Memory B cell (primary cell): ENCODE measurements at regions not wholly inside any gene's neighbourhood (a gene's known extent, or its start where the extent isn't known, plus 50 kb on each side); places are given as distances from the start of the nearest gene placed in this dataset.
A peak's percentile ranks its signal among the peaks of the same experiment; 100 is the strongest.

Experiments used
- ATAC-seq: fragments of 150-1000 bp; cut with Tn5 transposase; 2 replicates; pipeline ENCODE4 v1.10.0; 2021; ENCODE audit warnings: low read depth, mild to moderate bottlenecking, moderate library complexity
- DNase-seq, 2 donors: peaks; one replicate each; pipeline ENCODE4 v3.0.0; 2022; ENCODE audit warnings: low spot score in 2 of 2
- H3K27ac Mint-ChIP-seq: one replicate; pipeline ENCODE4 v1.8.0; 2022; ENCODE audit warnings: mild to moderate bottlenecking, moderate library complexity, mixed read lengths
- H3K27me3 Mint-ChIP-seq: one replicate; pipeline ENCODE4 v1.8.0; 2022; ENCODE audit warnings: mixed read lengths
- H3K36me3 Mint-ChIP-seq: one replicate; pipeline ENCODE4 v1.8.0; 2022; ENCODE audit warnings: mild to moderate bottlenecking, mixed read lengths
- H3K4me1 Mint-ChIP-seq: one replicate; pipeline ENCODE4 v1.8.0; 2022; ENCODE audit warnings: mixed read lengths
- H3K4me3 Mint-ChIP-seq: one replicate; pipeline ENCODE4 v1.8.0; 2022; ENCODE audit warnings: mild to moderate bottlenecking, moderate library complexity, mixed read lengths
- H3K9me3 Mint-ChIP-seq: one replicate; pipeline ENCODE4 v1.8.0; 2022; ENCODE audit warnings: mixed read lengths

DNA sequence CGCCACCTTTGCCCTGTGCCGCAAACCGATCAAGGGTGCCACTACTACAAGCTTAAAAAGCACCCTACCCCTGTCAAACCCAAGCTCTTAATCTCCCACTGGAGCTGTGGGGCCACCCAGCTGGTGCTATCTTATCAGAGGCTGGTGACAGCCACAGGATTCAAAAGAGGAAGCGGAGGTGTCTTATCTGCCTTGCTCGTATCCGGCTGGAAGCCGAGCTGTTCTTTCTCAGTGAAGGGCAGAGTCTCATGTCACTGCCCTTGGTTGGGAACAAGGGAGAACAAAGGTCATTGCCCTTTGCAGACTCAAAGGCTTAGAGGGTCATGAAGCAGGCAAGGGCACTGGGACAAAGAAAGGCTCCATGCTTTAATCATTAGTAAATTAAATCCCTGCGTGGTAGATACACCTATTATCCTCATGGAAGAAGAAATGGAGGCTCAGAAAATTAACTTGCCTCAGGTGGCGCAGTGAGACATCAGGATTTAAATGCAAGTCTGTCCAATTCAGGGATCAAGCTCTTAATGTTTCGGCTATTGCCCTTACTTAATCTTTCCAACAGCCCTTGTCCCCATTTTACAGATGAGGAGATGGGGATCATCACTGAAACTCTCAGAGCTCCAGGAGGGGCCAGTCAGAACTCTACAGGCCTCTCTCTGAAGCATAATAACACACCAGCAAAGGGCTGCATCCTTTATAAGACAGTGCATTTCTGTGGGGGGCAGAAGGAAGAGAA lies 360.0 kb upstream of the PROK2 start:
- peaks cover 4% of the 10 kb centered on the region for H3K9me3 Mint-ChIP-seq
- peaks cover 15% of the 10 kb centered on the region for H3K27me3 Mint-ChIP-seq
- H3K36me3 Mint-ChIP-seq, result peaks cover 2% of the 10 kb centered on the region
- ATAC-seq (peak; percentile 86), DNase-seq (no peak)
- H3K4me3 Mint-ChIP-seq, result no peak overlapping the region
- H3K4me1 Mint-ChIP-seq, result peaks cover 25% of the 10 kb centered on the region
- no peak overlapping the region for H3K27ac Mint-ChIP-seq

DNA sequence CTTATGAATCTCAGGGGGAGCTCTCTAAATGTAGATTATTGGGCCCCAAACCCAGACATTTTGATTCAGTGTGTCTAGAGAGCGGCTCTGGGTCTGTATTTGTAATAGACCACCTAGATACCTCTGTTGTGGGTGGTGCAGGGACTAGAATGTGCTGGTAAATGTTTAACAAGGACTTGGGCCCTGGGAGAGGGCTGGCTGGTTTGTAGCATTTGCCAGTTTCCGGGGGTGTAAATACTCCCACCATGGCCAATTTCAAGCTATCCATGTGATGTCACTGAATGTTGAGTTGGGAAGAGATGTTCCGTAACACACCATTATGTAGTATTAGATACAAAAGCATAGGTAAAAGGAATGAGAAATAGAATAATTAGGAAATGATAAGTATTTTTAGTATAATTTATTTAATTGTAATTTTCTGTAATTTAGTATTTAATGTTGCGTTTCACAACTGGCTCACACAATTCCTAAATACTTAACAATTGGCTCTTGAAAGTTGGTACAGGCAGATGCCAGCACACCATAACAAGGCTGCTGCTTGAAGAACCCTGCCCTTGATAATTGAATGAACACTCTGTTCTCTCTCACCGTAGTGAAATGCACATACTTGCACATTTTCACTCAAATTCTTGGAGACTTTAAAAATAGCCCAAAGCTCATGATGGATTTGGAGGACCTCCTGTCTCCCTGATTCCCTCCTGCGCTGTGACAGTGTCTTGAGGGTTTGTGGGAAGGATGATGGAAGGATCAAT lies 359.2 kb upstream of the PROK2 start:
- Mint-ChIP-seq H3K27me3 (peaks cover 15% of the 10 kb centered on the region), H3K4me1 (peaks cover 25% of the 10 kb centered on the region), H3K9me3 (peaks cover 4% of the 10 kb centered on the region), H3K4me3 (no peak overlapping the region), H3K27ac (no peak overlapping the region), H3K36me3 (peaks cover 2% of the 10 kb centered on the region)
- DNase-seq, result no peak
- no peak for ATAC-seq

DNA sequence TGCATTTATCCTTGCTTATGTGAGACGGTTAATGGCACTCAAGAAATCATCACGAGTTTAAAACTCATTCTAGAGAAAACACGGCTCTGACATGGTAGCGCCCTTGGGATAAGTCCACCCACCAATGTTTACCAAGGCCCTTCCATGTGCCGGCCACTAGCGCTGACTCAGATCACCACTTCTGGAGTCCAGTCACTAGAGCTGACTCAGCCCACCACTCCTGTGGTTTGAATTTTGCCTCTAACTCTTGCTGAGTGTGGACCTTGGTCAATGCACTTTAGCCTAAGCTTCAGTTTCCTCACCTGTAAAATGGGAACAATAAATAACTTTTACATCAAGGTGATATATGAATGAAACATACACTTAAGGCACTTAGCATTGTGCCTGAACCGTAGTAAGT lies 358.4 kb upstream of the PROK2 start:
- Mint-ChIP-seq H3K4me1 (peaks cover 22% of the 10 kb centered on the region), H3K4me3 (no peak overlapping the region), H3K9me3 (peaks cover under 1% of the 10 kb centered on the region), H3K27me3 (peaks cover 12% of the 10 kb centered on the region), H3K36me3 (peaks cover 2% of the 10 kb centered on the region), H3K27ac (no peak overlapping the region)
- DNase-seq, result no peak
- ATAC-seq, result no peak

DNA sequence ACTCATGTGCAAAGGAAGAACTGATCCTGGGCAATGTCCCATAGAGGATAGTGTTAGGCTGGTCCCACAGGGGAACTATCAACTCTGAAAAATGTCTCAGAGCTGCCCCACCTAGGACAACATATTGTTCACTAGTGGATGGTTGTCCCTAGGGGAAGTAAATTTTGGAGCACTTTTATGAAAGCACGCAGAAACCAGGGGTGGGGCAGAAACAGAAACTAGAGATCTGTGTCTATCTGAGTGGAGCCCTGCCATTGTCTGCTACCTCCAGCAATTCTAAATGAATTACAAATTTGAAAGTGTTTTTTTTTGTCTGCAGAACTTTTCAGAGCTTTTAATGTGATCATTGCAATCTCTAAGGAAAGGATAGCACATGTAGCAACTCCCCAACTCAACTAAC lies 357.1 kb upstream of the PROK2 start:
- Mint-ChIP-seq H3K4me3 (no peak overlapping the region), H3K9me3 (no peaks in the 10 kb centered on the region), H3K27ac (no peak overlapping the region), H3K4me1 (peaks cover 10% of the 10 kb centered on the region), H3K27me3 (peaks cover 9% of the 10 kb centered on the region), H3K36me3 (peaks cover 2% of the 10 kb centered on the region)
- ATAC-seq (no peak), DNase-seq (no peak)

DNA sequence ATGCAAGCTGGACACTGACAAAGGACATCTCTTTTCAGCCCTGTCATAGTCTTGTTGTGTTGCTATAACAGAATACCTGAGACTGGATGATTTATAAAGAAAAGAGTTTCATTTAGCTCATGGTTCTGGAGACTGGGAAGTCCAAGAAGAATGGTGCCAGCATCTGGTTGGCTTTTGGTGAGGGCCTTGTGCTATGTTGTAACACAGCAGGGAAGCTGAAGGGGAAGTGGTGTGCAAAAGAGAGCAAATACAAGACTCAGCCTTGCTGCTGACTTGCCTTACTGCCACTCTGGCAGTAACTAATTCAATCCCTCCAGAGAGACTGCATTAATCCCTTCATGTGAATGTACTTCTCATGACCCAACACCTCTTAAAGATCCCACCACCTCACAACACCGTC lies 356.3 kb upstream of the PROK2 start:
- H3K27ac Mint-ChIP-seq, result no peak overlapping the region
- no peaks in the 10 kb centered on the region for H3K9me3 Mint-ChIP-seq
- H3K4me3 Mint-ChIP-seq, result no peak overlapping the region
- H3K36me3 Mint-ChIP-seq, result peaks cover 2% of the 10 kb centered on the region
- peaks cover 10% of the 10 kb centered on the region for H3K4me1 Mint-ChIP-seq
- ATAC-seq (no peak), DNase-seq (no peak)
- peaks cover 9% of the 10 kb centered on the region for H3K27me3 Mint-ChIP-seq

DNA sequence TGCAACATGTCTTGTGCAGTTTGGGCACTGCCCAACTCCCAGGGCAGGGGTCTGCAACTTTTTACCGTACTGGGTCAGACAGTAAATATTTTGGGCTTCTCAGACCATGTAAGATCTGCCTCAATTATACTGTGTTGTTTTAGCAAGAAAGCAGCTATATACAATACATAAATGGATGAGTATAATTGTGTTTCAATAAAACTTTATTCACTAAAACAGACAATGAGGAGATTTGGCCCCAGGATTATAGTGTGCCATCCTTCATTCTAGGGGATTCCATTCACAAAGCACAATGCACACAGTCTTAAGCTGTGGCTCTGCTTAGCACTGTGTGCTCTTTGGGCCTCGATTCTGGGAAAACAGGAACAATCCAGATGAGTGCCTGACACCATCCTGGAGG lies 354.4 kb upstream of the PROK2 start:
- Mint-ChIP-seq H3K36me3 (peaks cover 2% of the 10 kb centered on the region), H3K9me3 (no peaks in the 10 kb centered on the region), H3K4me3 (no peak overlapping the region), H3K27me3 (peaks cover 1% of the 10 kb centered on the region), H3K27ac (no peak overlapping the region), H3K4me1 (peaks cover 11% of the 10 kb centered on the region)
- no peak for DNase-seq
- no peak for ATAC-seq

DNA sequence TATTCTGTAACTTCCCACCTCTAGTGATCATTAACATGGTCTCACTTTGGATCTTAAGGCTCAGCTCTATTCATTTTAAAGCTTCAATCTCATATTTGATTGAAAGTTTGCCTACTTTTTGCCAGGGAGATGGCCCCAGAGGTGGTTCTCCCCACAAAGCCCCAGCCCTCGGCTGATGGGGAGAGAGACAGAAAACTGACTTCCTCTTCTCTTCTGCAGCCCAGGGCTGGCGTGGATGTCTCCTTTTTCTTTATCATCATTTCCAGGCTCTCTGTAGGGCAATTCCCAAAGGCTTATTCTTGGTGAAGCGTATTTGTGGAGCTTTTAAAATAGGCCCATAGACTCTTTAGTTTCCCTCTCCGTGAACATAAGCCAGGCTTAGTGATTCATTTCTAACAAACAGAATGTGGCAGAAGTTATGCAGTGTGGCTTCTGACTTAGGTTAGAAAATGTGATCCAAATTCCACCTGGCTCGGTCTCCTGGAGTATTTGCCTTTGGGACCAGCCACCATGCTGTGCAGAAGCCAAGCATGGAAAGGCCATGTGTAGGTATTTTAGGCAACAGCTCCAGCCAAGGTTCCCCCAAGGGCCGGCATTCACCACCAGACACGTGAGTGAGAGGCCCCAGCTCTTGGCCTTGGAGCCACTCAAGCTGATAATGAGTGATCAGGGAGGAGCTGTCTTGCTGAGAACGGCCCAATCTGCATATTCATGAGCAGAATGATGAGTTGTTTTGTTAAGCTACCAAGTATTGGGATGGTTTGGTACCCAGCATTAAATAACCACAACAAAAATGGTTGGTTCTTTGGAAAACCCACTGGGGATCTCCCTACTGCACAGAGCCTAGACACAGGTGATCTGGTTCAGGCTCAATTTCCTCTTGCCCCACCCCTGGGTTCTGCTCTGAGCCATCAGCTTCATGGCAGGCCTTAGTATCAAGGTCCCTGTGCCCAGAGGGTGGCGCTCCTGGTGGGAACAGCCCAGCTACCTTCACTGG lies 353.2 kb upstream of the PROK2 start:
- Mint-ChIP-seq H3K9me3 (no peaks in the 10 kb centered on the region), H3K4me1 (peaks cover 11% of the 10 kb centered on the region), H3K27me3 (peaks cover 1% of the 10 kb centered on the region), H3K27ac (no peak overlapping the region), H3K4me3 (no peak overlapping the region), H3K36me3 (peaks cover 3% of the 10 kb centered on the region)
- ATAC-seq (peak; percentile 19), DNase-seq (no peak)

DNA sequence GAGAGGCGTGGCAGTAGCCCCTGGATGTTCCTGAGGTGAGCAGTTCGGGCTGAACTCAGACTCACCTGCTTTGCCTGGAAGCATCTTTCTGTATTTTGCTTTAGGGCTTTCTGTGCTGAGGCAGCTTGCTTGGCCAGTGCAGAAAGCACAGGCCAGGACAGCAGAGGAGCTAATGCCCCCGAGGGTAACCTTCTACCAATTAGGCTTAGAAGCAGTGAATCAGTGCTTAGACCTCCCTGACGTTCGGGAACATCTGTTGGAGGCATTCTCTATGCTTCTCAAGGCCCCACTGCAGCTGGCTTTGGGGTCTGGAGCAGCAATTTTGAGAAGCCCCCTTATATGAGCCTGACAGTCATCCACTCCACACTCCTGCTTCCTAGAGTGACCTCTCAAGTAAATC lies 350.7 kb upstream of the PROK2 start:
- Mint-ChIP-seq H3K4me1 (peaks cover 7% of the 10 kb centered on the region), H3K9me3 (no peaks in the 10 kb centered on the region), H3K27ac (no peak overlapping the region), H3K27me3 (peaks cover 1% of the 10 kb centered on the region), H3K4me3 (no peak overlapping the region), H3K36me3 (peaks cover 1% of the 10 kb centered on the region)
- DNase-seq (no peak), ATAC-seq (no peak)

DNA sequence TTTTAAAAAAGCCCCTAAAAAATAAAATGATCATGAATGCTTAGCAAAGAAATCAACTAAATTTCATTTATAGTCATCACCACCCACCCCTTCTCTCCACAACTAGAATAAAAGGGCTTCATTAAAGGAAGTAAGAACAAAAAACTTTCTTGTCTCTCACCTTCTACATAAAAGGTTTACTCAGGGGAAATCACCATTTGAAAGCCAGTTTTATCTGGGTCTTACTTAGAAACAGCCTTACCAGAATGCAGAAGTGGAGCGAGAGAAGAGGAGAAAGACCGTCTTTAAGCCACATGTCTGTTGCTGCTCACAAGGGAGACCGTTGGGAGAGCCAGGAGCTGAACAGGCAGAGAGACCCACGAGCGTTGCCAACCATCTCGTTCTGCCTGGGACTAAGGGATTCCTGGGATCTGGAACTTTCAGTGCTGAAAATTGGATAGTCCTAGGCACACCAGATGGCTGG lies 350.1 kb upstream of the PROK2 start:
- H3K4me3 Mint-ChIP-seq, result peak overlapping the region; percentile 1
- peak in 1 of 2 donors; percentile 34 for DNase-seq
- H3K27me3 Mint-ChIP-seq, result peaks cover 1% of the 10 kb centered on the region
- H3K36me3 Mint-ChIP-seq, result peaks cover 1% of the 10 kb centered on the region
- peak; percentile 93 for ATAC-seq
- H3K4me1 Mint-ChIP-seq, result peaks cover 7% of the 10 kb centered on the region
- H3K27ac Mint-ChIP-seq, result peak overlapping the region; percentile 4
- peaks cover 2% of the 10 kb centered on the region for H3K9me3 Mint-ChIP-seq

DNA sequence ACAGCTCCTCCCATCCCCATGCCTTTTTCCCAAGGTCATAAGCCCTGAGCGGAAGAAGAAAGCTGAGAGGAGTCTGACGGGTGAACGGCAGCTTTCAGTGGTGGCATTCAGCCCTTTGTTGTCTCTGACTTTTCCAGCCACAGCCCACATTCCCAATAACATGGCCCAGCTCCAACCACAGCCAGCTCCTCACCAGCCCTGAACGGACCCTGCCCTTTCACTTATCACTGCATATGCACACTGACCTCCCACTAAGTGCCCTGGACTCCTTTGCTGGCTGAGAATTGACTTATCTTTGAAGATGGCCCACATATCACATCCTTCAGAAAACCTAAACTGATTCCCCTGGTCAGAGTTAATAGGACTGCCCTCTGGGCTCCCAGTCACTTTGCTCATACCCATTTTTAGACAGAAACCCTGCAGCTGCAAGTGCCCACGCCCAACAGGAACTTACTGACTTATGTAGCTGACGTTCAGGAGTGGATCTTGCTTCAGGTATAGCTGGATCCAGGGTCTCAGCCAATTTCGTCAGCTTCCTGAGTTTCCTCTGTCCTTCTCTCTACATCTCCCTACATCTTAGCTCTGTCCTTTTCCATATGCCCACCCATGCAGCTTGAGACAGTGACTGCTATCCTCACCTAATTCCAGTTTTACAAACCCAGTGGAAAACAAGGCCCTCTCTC lies 348.5 kb upstream of the PROK2 start:
- no peak overlapping the region for H3K4me3 Mint-ChIP-seq
- no peak for DNase-seq
- H3K36me3 Mint-ChIP-seq, result peaks cover 1% of the 10 kb centered on the region
- peaks cover 2% of the 10 kb centered on the region for H3K9me3 Mint-ChIP-seq
- H3K27ac Mint-ChIP-seq, result no peak overlapping the region
- H3K27me3 Mint-ChIP-seq, result peaks cover 1% of the 10 kb centered on the region
- ATAC-seq, result no peak
- peaks cover 7% of the 10 kb centered on the region for H3K4me1 Mint-ChIP-seq

DNA sequence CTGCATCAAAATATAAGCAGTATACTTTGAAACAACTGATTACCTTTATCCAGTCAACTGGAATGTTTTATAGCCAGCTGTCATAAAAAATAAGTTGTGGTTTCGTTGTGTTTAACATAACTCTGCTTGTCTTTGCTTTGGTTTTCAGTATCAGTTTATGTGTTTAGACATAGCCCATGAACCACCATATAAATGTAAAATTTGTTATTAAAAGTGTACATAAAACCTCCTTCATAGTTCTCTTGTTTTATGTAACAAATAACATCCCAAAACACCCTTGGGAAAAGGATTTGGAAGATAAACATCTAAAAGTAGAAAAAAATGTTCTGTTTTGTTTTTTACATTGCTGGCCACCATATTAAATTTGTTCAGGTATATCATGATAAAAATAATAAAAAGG lies 347.0 kb upstream of the PROK2 start:
- Mint-ChIP-seq H3K4me3 (no peak overlapping the region), H3K36me3 (peaks cover 1% of the 10 kb centered on the region), H3K4me1 (peaks cover 7% of the 10 kb centered on the region)

DNA sequence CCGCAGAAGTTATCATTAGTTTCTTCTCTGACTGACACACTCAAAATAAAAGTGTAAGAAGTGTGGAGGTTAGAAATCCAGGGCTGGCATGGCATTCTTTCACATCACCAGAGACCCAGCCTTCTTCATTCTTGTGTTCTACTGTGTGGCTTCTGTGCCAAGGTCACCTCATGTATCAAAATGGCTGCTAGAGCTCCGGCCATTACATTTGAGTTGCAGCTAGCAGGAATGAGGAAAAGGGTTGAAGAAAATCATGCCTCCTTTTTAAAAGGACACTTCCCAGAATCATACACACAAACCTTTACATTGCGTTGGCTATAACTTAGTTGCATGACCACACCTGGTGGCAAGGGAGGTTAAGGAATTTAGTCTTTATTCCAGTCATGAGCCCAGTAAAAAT lies 345.6 kb upstream of the PROK2 start:
- H3K4me1 Mint-ChIP-seq, result peaks cover 7% of the 10 kb centered on the region
- no peak for ATAC-seq
- H3K4me3 Mint-ChIP-seq, result no peak overlapping the region

More for the DNA sequence above, 347.0 kb upstream of the PROK2 start:
- Mint-ChIP-seq H3K27me3 (peaks cover 1% of the 10 kb centered on the region), H3K9me3 (peaks cover 2% of the 10 kb centered on the region), H3K27ac (no peak overlapping the region)
- no peak for ATAC-seq
- DNase-seq, result no peak

DNA sequence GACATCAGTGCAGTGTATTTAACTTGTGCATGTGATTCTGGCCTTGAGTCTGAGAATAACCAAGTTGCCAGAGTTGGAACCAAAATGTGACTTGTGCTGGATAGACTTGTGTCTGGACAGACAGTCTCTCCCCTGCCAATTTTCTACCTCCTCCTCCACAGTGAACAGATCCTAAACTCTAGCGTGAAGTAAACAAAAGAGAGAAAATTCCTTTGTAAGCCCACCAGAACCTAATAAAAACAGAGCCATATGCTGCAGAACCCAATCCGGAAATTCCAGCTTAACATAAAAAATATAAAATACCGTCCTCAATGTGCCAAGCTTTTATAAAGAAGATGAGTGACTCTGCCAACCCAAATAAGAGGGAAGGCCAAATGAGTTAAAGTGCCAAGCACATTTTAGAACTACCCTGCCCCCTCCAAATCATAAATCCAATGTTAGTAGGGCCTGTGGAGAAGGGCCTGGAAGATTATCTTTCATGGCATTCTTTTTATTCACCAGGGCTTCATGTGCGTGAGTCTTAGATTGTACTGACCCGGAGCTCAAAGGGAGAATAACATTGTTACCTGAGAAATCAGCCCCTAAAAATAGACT lies 344.6 kb upstream of the PROK2 start:
- peaks cover 1% of the 10 kb centered on the region for H3K36me3 Mint-ChIP-seq
- H3K4me3 Mint-ChIP-seq, result no peak overlapping the region
- peaks cover 1% of the 10 kb centered on the region for H3K27me3 Mint-ChIP-seq
- no peak for DNase-seq
- H3K9me3 Mint-ChIP-seq, result peaks cover 2% of the 10 kb centered on the region
- peaks cover 2% of the 10 kb centered on the region for H3K4me1 Mint-ChIP-seq
- no peak overlapping the region for H3K27ac Mint-ChIP-seq
- ATAC-seq, result no peak

More for the DNA sequence above, 345.6 kb upstream of the PROK2 start:
- H3K27me3 Mint-ChIP-seq, result peaks cover 1% of the 10 kb centered on the region
- no peak for DNase-seq
- peaks cover 2% of the 10 kb centered on the region for H3K9me3 Mint-ChIP-seq
- no peak overlapping the region for H3K27ac Mint-ChIP-seq
- H3K36me3 Mint-ChIP-seq, result peaks cover 1% of the 10 kb centered on the region
